ENCODE measurements at regions not wholly inside any gene's neighbourhood (a gene's known extent, or its start where the extent isn't known, plus 50 kb on each side); places are given as distances from the start of the nearest gene placed in this dataset.

GRCh38 chr2:44880125-44880483 is 61.4 kb upstream of the SIX3 start (continued):
- TF ChIP-seq ZNF674 (CRISPR knock-in tag; IDR thresholded peaks at IDR 0.05; ENCODE audit: low read depth): no peak
- TF ChIP-seq TAF15 (IDR thresholded peaks at IDR 0.05; ENCODE audit: low read depth, low read length, poor library complexity, severe bottlenecking): no peak
- no peak for TF ChIP-seq ZNF678 (CRISPR knock-in tag; IDR thresholded peaks at IDR 0.05)

- Histone ChIP-seq H3K27me3 (ENCODE audit: control insufficient read depth in 1 of 2, insufficient read depth in 2 of 2, low read length in 2 of 2) (peaks cover 0 to 68% of the 10 kb centered on the region in 2 experiments; a peak in 3 of 5 replicates), H3K4me2 (ENCODE audit: low read depth, low read length) (no peak overlapping the region), H3K9ac (ENCODE audit: insufficient read depth, low read depth, low read length) (no peak overlapping the region), H3K27ac (ENCODE audit: extremely low read length, insufficient read depth, low read length) (no peak overlapping the region), H3K4me1 (ENCODE audit: insufficient read depth, low read length) (peaks cover 5% of the 10 kb centered on the region; the same call in 1 of the 2 replicates), H3K4me3 (replicated peaks in 1 of 3; ENCODE audit: insufficient read depth in 1 of 3, low read depth in 2 of 3, low read length in 3 of 3) (no peak overlapping the region), H3K79me2 (ENCODE audit: insufficient read depth, low read length) (no peaks in the 10 kb centered on the region), H3K36me3 (replicated peaks in 1 of 2; ENCODE audit: control insufficient read depth in 1 of 2, insufficient read depth in 2 of 2, low read length in 2 of 2) (no peaks in the 10 kb centered on the region), H3K9me3 (ENCODE audit: low read length) (no peaks in the 10 kb centered on the region), H2AFZ (ENCODE audit: low read length) (no peak overlapping the region), H4K20me1 (ENCODE audit: insufficient read depth, low read length) (no peaks in the 10 kb centered on the region)
- intact Hi-C loops (cut with micrococcal nuclease; ENCODE audit: unreplicated experiment): no loop called here
- ChIA-PET POLR2A (no interaction called here), CTCF (ENCODE audit: low intra/inter-chr PET ratio, low total read pairs) (no interaction called here)
- no TSS peak for BruUV-seq (replicated peaks)
- in situ Hi-C loops (cut with HindIII; ENCODE audit: extremely low pct_ligation_motif_present, low pct_unique_long_range_greater_than_20kb): no loop called here
- ATAC-seq: no peak
- FAIRE-seq: no peak
- no peak for DNase-seq (ENCODE audit: low spot score)
- TF ChIP-seq ZNF768 (CRISPR knock-in tag; IDR thresholded peaks at IDR 0.05) (peak; percentile 20; the same call in 1 of the 2 replicates), ZSCAN30 (CRISPR knock-in tag; IDR thresholded peaks at IDR 0.05) (no peak)
These were observed 59.6 kb upstream of the SIX3 start for GRCh38 chr2:44881856-44882255.

- FAIRE-seq (no peak), ATAC-seq (no peak), DNase-seq (ENCODE audit: low spot score) (no peak)
- Histone ChIP-seq H3K4me3 (replicated peaks in 1 of 3; ENCODE audit: insufficient read depth in 1 of 3, low read depth in 2 of 3, low read length in 3 of 3) (no peak overlapping the region), H3K79me2 (ENCODE audit: insufficient read depth, low read length) (no peaks in the 10 kb centered on the region), H3K4me2 (ENCODE audit: low read depth, low read length) (no peak overlapping the region), H4K20me1 (ENCODE audit: insufficient read depth, low read length) (no peaks in the 10 kb centered on the region), H3K4me1 (ENCODE audit: insufficient read depth, low read length) (peaks cover 5% of the 10 kb centered on the region; the same call in 1 of the 2 replicates), H2AFZ (ENCODE audit: low read length) (no peak overlapping the region), H3K9me3 (ENCODE audit: low read length) (no peaks in the 10 kb centered on the region), H3K36me3 (replicated peaks in 1 of 2; ENCODE audit: control insufficient read depth in 1 of 2, insufficient read depth in 2 of 2, low read length in 2 of 2) (no peaks in the 10 kb centered on the region), H3K27me3 (ENCODE audit: control insufficient read depth in 1 of 2, insufficient read depth in 2 of 2, low read length in 2 of 2) (peaks cover 0 to 54% of the 10 kb centered on the region in 2 experiments; a peak in 3 of 5 replicates), H3K27ac (ENCODE audit: extremely low read length, insufficient read depth, low read length) (no peak overlapping the region), H3K9ac (ENCODE audit: insufficient read depth, low read depth, low read length) (no peak overlapping the region)
- BruUV-seq (replicated peaks): no TSS peak
- TF ChIP-seq GABPA (IDR thresholded peaks at IDR 0.05; ENCODE audit: low read depth, low read length) (no peak), GABPA (CRISPR knock-in tag; IDR thresholded peaks at IDR 0.05; ENCODE audit: low read depth) (no peak), ZNF484 (CRISPR knock-in tag; IDR thresholded peaks at IDR 0.05; ENCODE audit: borderline replicate concordance, low read depth) (no peak), THAP7 (CRISPR knock-in tag; IDR thresholded peaks at IDR 0.05) (no peak), ZNF644 (CRISPR knock-in tag; IDR thresholded peaks at IDR 0.05; ENCODE audit: low read depth) (no peak), MXD3 (CRISPR knock-in tag; IDR thresholded peaks at IDR 0.05) (no peak), ZNF878 (CRISPR knock-in tag; IDR thresholded peaks at IDR 0.05) (no peak)
- in situ Hi-C loops (cut with HindIII; ENCODE audit: extremely low pct_ligation_motif_present, low pct_unique_long_range_greater_than_20kb) (no loop called here), intact Hi-C loops (cut with micrococcal nuclease; ENCODE audit: unreplicated experiment) (no loop called here)
- 32% methylated on average over 4 of the region's 4 CpGs for WGBS (ENCODE audit: low lambda C conversion rate)
- ChIA-PET POLR2A (no interaction called here), CTCF (ENCODE audit: low intra/inter-chr PET ratio, low total read pairs) (no interaction called here)
These were observed 58.1 kb upstream of the SIX3 start for GRCh38 chr2:44883356-44883755.
